HK-2 (cell line): ENCODE measurements at regions not wholly inside any gene's neighbourhood (a gene's known extent, or its start where the extent isn't known, plus 50 kb on each side); places are given as distances from the start of the nearest gene placed in this dataset.
"Not testable (repeated sequence)": the region's sequence is repeated elsewhere in the genome, so short reads cannot be mapped to it uniquely, and the experiment has no call there.

Experiments used
- DNase-seq: peaks from one replicate; pipeline ENCODE4 v3.0.0-alpha.2; 2018; ENCODE audit not compliant: unreplicated experiment

DNA sequence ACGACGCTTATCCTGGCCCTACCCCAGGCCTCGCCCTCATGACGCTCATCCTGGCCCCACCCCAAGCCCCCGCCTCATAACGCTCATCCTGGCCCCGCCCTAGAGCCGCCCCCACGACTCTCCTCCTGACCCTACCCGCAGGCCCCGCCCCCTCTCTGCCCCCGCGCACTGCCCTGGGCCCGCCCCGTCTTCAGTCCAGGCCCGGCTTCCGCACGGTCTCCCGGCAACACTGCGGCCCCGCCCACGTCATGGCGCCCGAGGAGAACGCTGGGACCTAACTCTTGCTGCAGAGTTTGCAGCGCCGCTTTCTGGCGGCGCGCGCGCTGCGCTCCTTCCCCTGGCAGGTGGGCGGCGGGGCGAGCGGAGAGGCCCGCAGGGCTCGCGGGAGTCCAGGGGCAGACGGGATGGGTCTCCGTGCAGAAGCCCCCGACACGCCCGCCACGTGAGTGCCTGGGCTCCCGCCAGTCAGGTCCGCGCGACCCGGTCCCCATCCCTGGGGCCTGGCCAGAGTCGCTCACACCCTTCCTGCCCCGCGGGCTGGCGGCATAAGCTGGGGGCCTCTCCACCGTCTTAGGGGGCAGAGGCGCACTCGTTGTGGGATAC lies 52.5 kb upstream of the ROPN1B start:
- peak; percentile 99 for DNase-seq

DNA sequence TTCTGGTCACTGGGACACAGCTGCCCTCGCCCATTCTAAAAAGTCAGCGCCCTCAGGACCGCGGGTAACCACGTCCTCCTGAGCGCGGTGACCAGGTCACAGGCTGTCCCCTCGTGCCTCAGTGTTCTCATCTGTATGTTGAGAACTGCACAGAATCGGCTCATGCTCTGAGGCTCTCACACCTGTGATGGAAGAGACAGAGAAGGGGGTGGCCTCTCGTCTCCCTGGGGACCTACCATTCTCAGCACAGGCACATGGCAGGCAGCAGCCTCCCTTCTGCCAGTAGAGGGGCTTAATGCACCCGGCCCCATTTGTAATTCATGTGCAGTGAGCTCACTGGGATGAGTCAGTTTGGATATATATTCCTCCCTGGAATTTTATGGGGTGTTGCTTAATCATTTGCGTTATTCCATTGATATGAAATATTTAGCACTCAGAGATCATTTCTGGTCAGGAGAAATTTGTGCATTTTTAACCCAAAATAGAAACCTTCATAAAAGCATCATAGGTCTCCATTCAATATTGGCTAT lies 51.9 kb upstream of the ROPN1B start:
- peak; percentile 49 for DNase-seq

DNA sequence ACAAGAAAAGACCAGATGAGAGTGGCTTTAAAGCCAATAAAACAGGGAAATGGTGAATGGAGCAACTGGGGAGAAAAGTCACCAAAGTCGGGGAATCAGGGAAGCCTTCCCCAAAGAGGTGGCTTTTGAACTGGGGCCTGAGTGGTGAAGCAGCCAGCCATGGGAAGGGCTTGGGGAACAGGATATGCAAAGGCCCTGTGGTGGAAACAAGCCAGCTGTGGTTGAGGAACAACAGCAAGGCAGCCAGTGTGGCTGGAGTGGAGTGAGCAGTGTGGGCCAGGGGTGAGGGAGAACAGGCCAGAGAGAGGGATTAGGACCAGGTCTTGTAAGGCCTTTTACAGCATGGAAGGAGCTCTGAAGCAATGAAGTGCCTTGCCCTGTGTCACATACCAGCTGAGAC lies 51.0 kb upstream of the ROPN1B start:
- not testable (repeated sequence) for DNase-seq

- not testable (repeated sequence) for DNase-seq
These were observed 50.5 kb upstream of the ROPN1B start for GRCh38 chr3:125918451-125918850.

GRCh38 chr3:125918866-125919265 lies 50.1 kb upstream of the ROPN1B start:
- not testable (repeated sequence) for DNase-seq
